Ascending aorta (tissue), 2 donors: ENCODE measurements at regions not wholly inside any gene's neighbourhood (a gene's known extent, or its start where the extent isn't known, plus 50 kb on each side); places are given as distances from the start of the nearest gene placed in this dataset.

Experiments used
- DNase-seq, 2 donors: peaks; one replicate each; pipeline ENCODE4 v3.0.0-alpha.2; 2019; ENCODE audit warnings: low spot score in 2 of 2
- H3K27ac ChIP-seq, 2 donors: fragments of 200-600 bp; sonication (generic); one replicate each; pipeline ENCODE4 v1.5.1; 2016 to 2017; ENCODE audit warnings: mild to moderate bottlenecking in 1 of 2
- H3K27me3 ChIP-seq: fragments of 200-600 bp; sonication (generic); one replicate; pipeline ENCODE4 v1.5.1; 2017
- H3K36me3 ChIP-seq, 2 donors: fragments of 200-600 bp; sonication (generic); one replicate each; pipeline ENCODE4 v1.5.1; 2016
- H3K4me1 ChIP-seq, 2 donors: fragments of 200-600 bp; sonication (generic); one replicate each; pipeline ENCODE4 v1.5.1; 2016 to 2017; ENCODE audit warnings: mild to moderate bottlenecking in 1 of 2
- H3K4me3 ChIP-seq, 2 donors: fragments of 200-600 bp; sonication (generic); one replicate each; pipeline ENCODE4 v1.5.1; 2016 to 2017; ENCODE audit warnings: mild to moderate bottlenecking in 1 of 2
- H3K9me3 ChIP-seq, 2 donors: fragments of 200-600 bp; sonication (generic); one replicate each; pipeline ENCODE4 v1.5.1; 2016
- CTCF ChIP-seq, 3 experiments: fragments of 200-600 bp in 2 of 3; fragments of 450-650 bp in 1 of 3; sonication (generic) in 2 of 3; IDR thresholded peaks; one replicate each; pipeline ENCODE4 v1.5.1; 2016 to 2019; ENCODE audit warnings: antibody characterized with exemption in 3 of 3, mild to moderate bottlenecking in 1 of 3, moderate library complexity in 1 of 3
- intact Hi-C: fragments of 100-400 bp; cut with DNase I; formaldehyde crosslinking; loops from one replicate; pipeline ENCODE4 v1.15.1; 2023

GRCh38 chr18:24810561-24811305 lies 350.3 kb downstream of the HRH4 start:
- intact Hi-C loops, result no loop called here
- TF ChIP-seq CTCF (IDR thresholded peaks at IDR 0.05), result no peak
- no peak for DNase-seq
- no peaks in the 10 kb centered on the region for H3K36me3 ChIP-seq
- no peak overlapping the region for H3K27ac ChIP-seq
- H3K4me3 ChIP-seq, result no peak overlapping the region
- H3K27me3 ChIP-seq, result no peaks in the 10 kb centered on the region
- H3K9me3 ChIP-seq, result no peaks in the 10 kb centered on the region
- no peaks in the 10 kb centered on the region for H3K4me1 ChIP-seq

GRCh38 chr18:24811950-24812681 lies 351.7 kb downstream of the HRH4 start:
- intact Hi-C loops, result no loop called here
- Histone ChIP-seq H3K4me1 (no peaks in the 10 kb centered on the region), H3K36me3 (no peaks in the 10 kb centered on the region), H3K9me3 (no peaks in the 10 kb centered on the region), H3K27ac (peak overlapping the region in 1 of 2 donors; percentile 37), H3K4me3 (no peak overlapping the region), H3K27me3 (no peaks in the 10 kb centered on the region)
- no peak for DNase-seq
- TF ChIP-seq CTCF (IDR thresholded peaks at IDR 0.05), result no peak

- no peaks in the 10 kb centered on the region for H3K4me1 ChIP-seq
- no peaks in the 10 kb centered on the region for H3K27me3 ChIP-seq
- H3K9me3 ChIP-seq, result no peaks in the 10 kb centered on the region
- DNase-seq, result no peak
- no peaks in the 10 kb centered on the region for H3K36me3 ChIP-seq
- TF ChIP-seq CTCF (IDR thresholded peaks at IDR 0.05), result no peak
- intact Hi-C loops, result no loop called here
- H3K4me3 ChIP-seq, result no peak overlapping the region
- no peak overlapping the region for H3K27ac ChIP-seq
Measured at GRCh38 chr18:24814521-24814920, 354.1 kb downstream of the HRH4 start.

DNA sequence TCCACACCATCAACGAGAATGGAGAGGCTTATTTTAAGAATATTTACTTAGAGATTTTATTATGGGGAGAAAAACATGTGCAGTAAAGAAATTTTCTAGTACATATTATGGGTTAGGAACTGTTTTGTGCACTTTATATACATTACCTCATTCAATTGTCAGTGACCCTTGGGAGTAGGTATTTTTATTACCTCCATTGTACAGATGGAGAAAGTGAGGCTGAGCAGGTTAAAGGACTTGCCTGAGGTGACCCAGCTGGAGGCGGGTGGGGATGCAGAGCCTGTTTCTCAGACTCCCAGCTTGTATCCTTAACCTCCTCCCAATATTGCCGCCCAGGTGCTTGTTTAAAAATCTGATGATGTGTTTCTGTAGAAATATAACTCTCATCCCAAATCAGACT lies 356.7 kb downstream of the HRH4 start:
- no peak overlapping the region for H3K27ac ChIP-seq
- no peak for DNase-seq
- intact Hi-C loops, result no loop called here
- TF ChIP-seq CTCF (IDR thresholded peaks at IDR 0.05), result no peak
- H3K4me3 ChIP-seq, result no peak overlapping the region
- no peaks in the 10 kb centered on the region for H3K9me3 ChIP-seq
- H3K4me1 ChIP-seq, result no peaks in the 10 kb centered on the region
- H3K36me3 ChIP-seq, result no peaks in the 10 kb centered on the region
- no peaks in the 10 kb centered on the region for H3K27me3 ChIP-seq

DNA sequence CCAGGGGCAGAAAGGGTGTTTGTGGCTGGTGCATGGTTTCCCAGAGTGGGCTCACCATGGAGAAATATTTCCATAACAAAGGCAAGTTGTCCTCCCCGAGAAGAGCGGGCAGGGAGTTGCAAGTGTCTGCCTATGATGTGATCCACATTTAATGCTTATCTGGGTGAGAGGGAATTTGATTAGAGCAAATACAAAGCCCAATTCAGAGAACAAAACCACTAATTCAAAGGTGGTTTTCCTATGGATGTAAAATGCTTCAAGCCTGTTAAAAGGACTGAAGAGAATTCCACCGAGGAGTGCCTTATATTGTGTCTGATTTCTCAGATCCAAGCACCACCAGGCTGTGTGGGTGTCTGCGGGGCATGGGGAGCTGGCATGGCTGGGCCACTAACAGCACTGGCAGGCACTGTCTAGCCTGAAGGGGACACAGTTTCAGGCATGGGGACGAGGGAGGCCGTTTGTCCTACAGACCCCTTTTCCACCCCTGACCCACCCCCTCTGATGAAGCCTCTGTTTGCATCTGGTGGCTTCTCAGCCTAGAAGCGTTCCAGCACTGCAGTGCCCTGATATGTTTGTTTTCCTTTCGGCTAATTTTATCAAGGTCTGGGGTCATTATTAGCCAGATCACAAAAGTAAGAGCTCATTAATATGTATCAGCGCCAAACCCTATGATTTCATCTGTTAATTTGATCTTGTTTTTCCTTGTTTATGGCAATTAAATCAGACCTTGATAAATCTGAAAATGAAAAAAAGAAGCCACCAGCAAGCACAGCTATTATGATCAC lies 357.3 kb downstream of the HRH4 start:
- TF ChIP-seq CTCF (IDR thresholded peaks at IDR 0.05), result no peak
- Histone ChIP-seq H3K27ac (no peak overlapping the region), H3K9me3 (no peaks in the 10 kb centered on the region), H3K27me3 (no peaks in the 10 kb centered on the region), H3K36me3 (no peaks in the 10 kb centered on the region), H3K4me3 (no peak overlapping the region), H3K4me1 (no peaks in the 10 kb centered on the region)
- intact Hi-C loops, result no loop called here
- no peak for DNase-seq
